ENCODE measurements at regions not wholly inside any gene's neighbourhood (a gene's known extent, or its start where the extent isn't known, plus 50 kb on each side); places are given as distances from the start of the nearest gene placed in this dataset.

DNA sequence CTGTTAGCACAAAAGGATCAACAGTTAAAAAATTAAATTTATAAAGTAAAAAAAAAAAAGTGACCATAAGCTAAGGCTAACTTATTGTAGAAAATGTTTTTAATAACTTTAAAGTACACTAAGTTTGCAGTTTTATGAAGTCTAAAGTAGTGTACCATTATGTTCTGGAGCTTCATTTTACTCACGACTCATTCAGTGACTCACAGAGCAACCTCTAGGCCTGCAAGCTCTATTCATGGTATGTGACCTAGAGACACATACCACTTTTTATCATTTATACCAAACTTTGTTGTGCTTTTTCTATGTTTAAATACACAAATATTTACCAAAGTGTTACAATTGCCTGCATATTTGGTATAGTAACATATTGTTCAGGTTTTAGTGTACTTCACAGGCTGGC lies 1552.3 kb downstream of the OTOL1 start:
- TF ChIP-seq ZBTB26 (tag by site-specific recombination; optimal IDR thresholded peaks at IDR 0.05) (no peak), PATZ1 (tag by site-specific recombination; IDR thresholded peaks at IDR 0.05) (no peak), ZNF398 (tag by site-specific recombination; IDR thresholded peaks at IDR 0.05) (no peak), ZSCAN5A (tag by site-specific recombination; IDR thresholded peaks at IDR 0.05) (no peak), ZNF513 (tag by site-specific recombination; IDR thresholded peaks at IDR 0.05) (no peak), ZNF416 (tag by site-specific recombination; IDR thresholded peaks at IDR 0.05) (no peak), YY1 (tag by site-specific recombination; IDR thresholded peaks at IDR 0.05) (no peak), ZBTB11 (tag by site-specific recombination; conservative IDR thresholded peaks at IDR 0.05; ENCODE audit: low read depth) (no peak), SCRT1 (tag by site-specific recombination; IDR thresholded peaks at IDR 0.05; ENCODE audit: borderline replicate concordance) (no peak), ZBTB17 (tag by site-specific recombination; IDR thresholded peaks at IDR 0.05) (no peak), ZNF274 (IDR thresholded peaks at IDR 0.05; ENCODE audit: low read length) (no peak), ZNF274 (tag by site-specific recombination; IDR thresholded peaks at IDR 0.05; ENCODE audit: borderline replicate concordance) (no peak)
- TF ChIP-seq, protein P1, sequence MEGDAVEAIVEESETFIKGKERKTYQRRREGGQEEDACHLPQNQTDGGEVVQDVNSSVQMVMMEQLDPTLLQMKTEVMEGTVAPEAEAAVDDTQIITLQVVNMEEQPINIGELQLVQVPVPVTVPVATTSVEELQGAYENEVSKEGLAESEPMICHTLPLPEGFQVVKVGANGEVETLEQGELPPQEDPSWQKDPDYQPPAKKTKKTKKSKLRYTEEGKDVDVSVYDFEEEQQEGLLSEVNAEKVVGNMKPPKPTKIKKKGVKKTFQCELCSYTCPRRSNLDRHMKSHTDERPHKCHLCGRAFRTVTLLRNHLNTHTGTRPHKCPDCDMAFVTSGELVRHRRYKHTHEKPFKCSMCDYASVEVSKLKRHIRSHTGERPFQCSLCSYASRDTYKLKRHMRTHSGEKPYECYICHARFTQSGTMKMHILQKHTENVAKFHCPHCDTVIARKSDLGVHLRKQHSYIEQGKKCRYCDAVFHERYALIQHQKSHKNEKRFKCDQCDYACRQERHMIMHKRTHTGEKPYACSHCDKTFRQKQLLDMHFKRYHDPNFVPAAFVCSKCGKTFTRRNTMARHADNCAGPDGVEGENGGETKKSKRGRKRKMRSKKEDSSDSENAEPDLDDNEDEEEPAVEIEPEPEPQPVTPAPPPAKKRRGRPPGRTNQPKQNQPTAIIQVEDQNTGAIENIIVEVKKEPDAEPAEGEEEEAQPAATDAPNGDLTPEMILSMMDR (tag by site-specific recombination; IDR thresholded peaks at IDR 0.05) = no peak
